HFFc6 (cell line): ENCODE measurements at regions not wholly inside any gene's neighbourhood (a gene's known extent, or its start where the extent isn't known, plus 50 kb on each side); places are given as distances from the start of the nearest gene placed in this dataset.

Experiments
- DNase-seq: peaks from one replicate; pipeline ENCODE4 v3.0.0-alpha.2; 2018
- H3K27ac Mint-ChIP-seq: 2 replicates; pipeline ENCODE4 v1.8.0; 2020; ENCODE audit warnings: mild to moderate bottlenecking, mixed read lengths
- H3K27me3 Mint-ChIP-seq: 2 replicates; pipeline ENCODE4 v1.8.0; 2021; ENCODE audit warnings: mild to moderate bottlenecking, moderate library complexity, mixed read lengths; ENCODE audit not compliant: insufficient read depth
- H3K36me3 Mint-ChIP-seq: 2 replicates; pipeline ENCODE4 v1.8.0; 2021; ENCODE audit warnings: low read depth, mixed read lengths
- H3K4me1 Mint-ChIP-seq: 2 replicates; pipeline ENCODE4 v1.8.0; 2020; ENCODE audit warnings: low read depth, mixed read lengths
- H3K4me3 Mint-ChIP-seq: 2 replicates; pipeline ENCODE4 v1.8.0; 2020; ENCODE audit warnings: mild to moderate bottlenecking, moderate library complexity, mixed read lengths
- H3K9me3 Mint-ChIP-seq: 2 replicates; pipeline ENCODE4 v1.8.0; 2020; ENCODE audit warnings: mild to moderate bottlenecking, mixed read lengths
- CTCF ChIP-seq: fragments of 200-600 bp; sonication (generic); IDR thresholded peaks from 2 replicates; pipeline ENCODE4 v1.5.0; 2021; ENCODE audit warnings: antibody characterized with exemption, mild to moderate bottlenecking

GRCh38 chr3:88452228-88452627, 302.5 kb downstream of the C3orf38 start:
- Mint-ChIP-seq H3K36me3 (no peaks in the 10 kb centered on the region), H3K4me3 (no peak overlapping the region), H3K4me1 (no peaks in the 10 kb centered on the region), H3K27me3 (no peaks in the 10 kb centered on the region; the same call in 1 of the 2 replicates), H3K27ac (no peak overlapping the region), H3K9me3 (peaks cover 5% of the 10 kb centered on the region; the same call in 1 of the 2 replicates)
- no peak for TF ChIP-seq CTCF
- DNase-seq: no peak

- no peaks in the 10 kb centered on the region for H3K36me3 Mint-ChIP-seq
Measured at GRCh38 chr3:88460369-88460768, 310.6 kb downstream of the C3orf38 start.

GRCh38 chr3:88462230-88462629, 312.5 kb downstream of the C3orf38 start:
- H3K27ac Mint-ChIP-seq: no peak overlapping the region
- H3K27me3 Mint-ChIP-seq: no peaks in the 10 kb centered on the region
- no peaks in the 10 kb centered on the region for H3K36me3 Mint-ChIP-seq
- H3K4me1 Mint-ChIP-seq: no peaks in the 10 kb centered on the region
- no peak overlapping the region for H3K4me3 Mint-ChIP-seq
- no peak for DNase-seq
- H3K9me3 Mint-ChIP-seq: peaks cover 28% of the 10 kb centered on the region
- no peak for TF ChIP-seq CTCF

More at GRCh38 chr3:88460369-88460768, 310.6 kb downstream of the C3orf38 start:
- no peak for TF ChIP-seq CTCF
- Mint-ChIP-seq H3K27me3 (no peaks in the 10 kb centered on the region), H3K4me1 (no peaks in the 10 kb centered on the region), H3K27ac (no peak overlapping the region), H3K9me3 (peaks cover 13% of the 10 kb centered on the region; the same call in 1 of the 2 replicates), H3K4me3 (no peak overlapping the region)
- DNase-seq: no peak

- no peaks in the 10 kb centered on the region for H3K4me1 Mint-ChIP-seq
- no peak overlapping the region for H3K27ac Mint-ChIP-seq
- no peak overlapping the region for H3K4me3 Mint-ChIP-seq
- no peaks in the 10 kb centered on the region for H3K36me3 Mint-ChIP-seq
- peaks cover 30% of the 10 kb centered on the region for H3K9me3 Mint-ChIP-seq
- no peak for TF ChIP-seq CTCF
- DNase-seq: no peak
- H3K27me3 Mint-ChIP-seq: no peaks in the 10 kb centered on the region
Measured at GRCh38 chr3:88467191-88467590, 317.4 kb downstream of the C3orf38 start.

GRCh38 chr3:88469216-88469615, 319.5 kb downstream of the C3orf38 start:
- Mint-ChIP-seq H3K4me1 (no peaks in the 10 kb centered on the region), H3K27ac (no peak overlapping the region), H3K9me3 (peaks cover 22% of the 10 kb centered on the region), H3K4me3 (no peak overlapping the region), H3K27me3 (no peaks in the 10 kb centered on the region), H3K36me3 (no peaks in the 10 kb centered on the region)
- no peak for TF ChIP-seq CTCF
- DNase-seq: no peak

- no peak for DNase-seq
- TF ChIP-seq CTCF: no peak
- H3K4me3 Mint-ChIP-seq: no peak overlapping the region
- H3K36me3 Mint-ChIP-seq: no peaks in the 10 kb centered on the region
- H3K9me3 Mint-ChIP-seq: peaks cover 30% of the 10 kb centered on the region
- H3K27ac Mint-ChIP-seq: no peak overlapping the region
- no peaks in the 10 kb centered on the region for H3K4me1 Mint-ChIP-seq
- no peaks in the 10 kb centered on the region for H3K27me3 Mint-ChIP-seq
Measured at GRCh38 chr3:88478460-88478859, 328.7 kb downstream of the C3orf38 start.
